ENCODE measurements at regions not wholly inside any gene's neighbourhood (a gene's known extent, or its start where the extent isn't known, plus 50 kb on each side); places are given as distances from the start of the nearest gene placed in this dataset.

GRCh38 chr13:21757763-21758162 lies 86.9 kb downstream of the FGF9 start:
- Histone ChIP-seq H3K27me3 (no peaks in the 10 kb centered on the region), H3K4me1 (no peaks in the 10 kb centered on the region), H3K4me3 (no peak overlapping the region), H3K36me3 (no peaks in the 10 kb centered on the region), H3K9me3 (no peaks in the 10 kb centered on the region), H3K27ac (no peak overlapping the region)
- TF ChIP-seq POLR2AphosphoS5 (IDR thresholded peaks at IDR 0.05) = no peak
- no peak for TF ChIP-seq EP300 (IDR thresholded peaks at IDR 0.05)
- no peak for TF ChIP-seq POLR2A (IDR thresholded peaks at IDR 0.05)
- no peak for TF ChIP-seq CTCF (IDR thresholded peaks at IDR 0.05)
- ATAC-seq = no peak
- 75 to 91% methylated on average over 1 to 2 of the region's 2 CpGs for WGBS, 2 donors (ENCODE audit: low coverage in 1 of 2)

- TF ChIP-seq EP300 (IDR thresholded peaks at IDR 0.05) (no peak), POLR2A (IDR thresholded peaks at IDR 0.05) (no peak), CTCF (IDR thresholded peaks at IDR 0.05) (no peak), POLR2AphosphoS5 (IDR thresholded peaks at IDR 0.05) (no peak)
- H3K9me3 ChIP-seq = no peaks in the 10 kb centered on the region
- 63 to 85% methylated on average over 2 to 5 of the region's 5 CpGs for WGBS, 2 donors (ENCODE audit: low coverage in 1 of 2)
- no peaks in the 10 kb centered on the region for H3K36me3 ChIP-seq
- no peaks in the 10 kb centered on the region for H3K27me3 ChIP-seq
- H3K4me3 ChIP-seq = no peak overlapping the region
- no peak for ATAC-seq
- H3K27ac ChIP-seq = no peak overlapping the region
- H3K4me1 ChIP-seq = no peaks in the 10 kb centered on the region
Measured at GRCh38 chr13:21758441-21758840, 87.6 kb downstream of the FGF9 start.

DNA sequence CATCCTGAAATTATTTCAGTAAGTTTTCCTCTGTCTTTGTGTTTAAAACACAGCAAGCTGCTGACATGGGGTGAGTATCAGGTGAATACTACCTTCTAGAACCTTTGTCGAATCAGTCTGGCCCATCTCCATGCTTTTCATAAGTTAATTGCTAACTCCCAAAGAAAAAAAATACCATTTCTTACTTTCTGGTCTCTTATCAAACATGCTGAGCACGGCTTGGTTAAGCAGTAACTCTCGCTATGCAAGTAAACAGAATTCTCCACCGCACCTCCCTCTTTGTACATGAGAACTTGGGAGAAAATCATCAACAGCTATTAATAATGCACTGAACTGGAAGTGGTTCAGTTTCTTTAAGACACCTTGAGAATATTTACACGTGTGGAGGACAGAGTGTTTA lies 88.6 kb downstream of the FGF9 start:
- Histone ChIP-seq H3K27ac (no peak overlapping the region), H3K9me3 (no peaks in the 10 kb centered on the region), H3K4me1 (no peaks in the 10 kb centered on the region), H3K36me3 (no peaks in the 10 kb centered on the region), H3K4me3 (no peak overlapping the region), H3K27me3 (no peaks in the 10 kb centered on the region)
- no peak for ATAC-seq
- TF ChIP-seq POLR2A (IDR thresholded peaks at IDR 0.05) = no peak
- no peak for TF ChIP-seq POLR2AphosphoS5 (IDR thresholded peaks at IDR 0.05)
- 62 to 84% methylated on average over 3 to 5 of the region's 5 CpGs for WGBS, 2 donors (ENCODE audit: low coverage in 1 of 2)

GRCh38 chr13:21759911-21760310 lies 89.0 kb downstream of the FGF9 start:
- TF ChIP-seq POLR2AphosphoS5 (IDR thresholded peaks at IDR 0.05) (no peak), EP300 (IDR thresholded peaks at IDR 0.05) (no peak), POLR2A (IDR thresholded peaks at IDR 0.05) (no peak), CTCF (IDR thresholded peaks at IDR 0.05) (no peak)
- Histone ChIP-seq H3K27me3 (no peaks in the 10 kb centered on the region), H3K27ac (no peak overlapping the region), H3K4me1 (no peaks in the 10 kb centered on the region), H3K9me3 (no peaks in the 10 kb centered on the region), H3K4me3 (no peak overlapping the region), H3K36me3 (no peaks in the 10 kb centered on the region)
- WGBS, 2 donors (ENCODE audit: low coverage in 1 of 2) = 87% methylated on average over 6 of the region's 6 CpGs; no CpG with 5 or more reads in 1 of the 2 donors
- no peak for ATAC-seq

- no peak overlapping the region for H3K27ac ChIP-seq
- H3K4me3 ChIP-seq = no peak overlapping the region
- no peak for ATAC-seq
- no peaks in the 10 kb centered on the region for H3K9me3 ChIP-seq
- TF ChIP-seq CTCF (IDR thresholded peaks at IDR 0.05) = no peak
- TF ChIP-seq POLR2AphosphoS5 (IDR thresholded peaks at IDR 0.05) = no peak
- TF ChIP-seq POLR2A (IDR thresholded peaks at IDR 0.05) = no peak
- TF ChIP-seq EP300 (IDR thresholded peaks at IDR 0.05) = no peak
- H3K4me1 ChIP-seq = no peaks in the 10 kb centered on the region
- WGBS, 2 donors (ENCODE audit: low coverage in 1 of 2) = 71% methylated on average over 4 to 5 of the region's 5 CpGs
- no peaks in the 10 kb centered on the region for H3K36me3 ChIP-seq
- H3K27me3 ChIP-seq = no peaks in the 10 kb centered on the region
Measured at GRCh38 chr13:21761770-21762169, 90.9 kb downstream of the FGF9 start.

All from gastroesophageal sphincter (tissue), 4 donors.